ENCODE measurements at regions not wholly inside any gene's neighbourhood (a gene's known extent, or its start where the extent isn't known, plus 50 kb on each side); places are given as distances from the start of the nearest gene placed in this dataset.

GRCh38 chr7:79681454-79681853, 228.0 kb upstream of the MAGI2 start:
- TF ChIP-seq TARDBP (IDR thresholded peaks at IDR 0.05; ENCODE audit: borderline replicate concordance) (no peak), BRCA1 (IDR thresholded peaks at IDR 0.05; ENCODE audit: low read depth, low read length) (no peak), ELK1 (IDR thresholded peaks at IDR 0.05; ENCODE audit: low read depth, low read length) (no peak), FOXK2 (IDR thresholded peaks at IDR 0.05) (no peak), YY1 (IDR thresholded peaks at IDR 0.05; ENCODE audit: low read depth, low read length) (no peak), ZBTB33 (IDR thresholded peaks at IDR 0.05) (no peak), E2F4 (IDR thresholded peaks at IDR 0.05; ENCODE audit: low read depth, low read length) (no peak), CTCF (IDR thresholded peaks at IDR 0.05 in 2 of 3, conservative IDR thresholded peaks at IDR 0.05 in 1 of 3; ENCODE audit: control insufficient read depth in 2 of 3, extremely low read depth in 1 of 3, insufficient read depth in 1 of 3, low read depth in 3 of 3, low read length in 3 of 3) (no peak), JUND (IDR thresholded peaks at IDR 0.05; ENCODE audit: low read depth, low read length) (no peak), POLR2AphosphoS5 (IDR thresholded peaks at IDR 0.05; ENCODE audit: low read length) (no peak), BCL11A (IDR thresholded peaks at IDR 0.05; ENCODE audit: low read depth, low read length) (no peak)
